Umbilical cord (tissue), 1 donor: ENCODE measurements at regions not wholly inside any gene's neighbourhood (a gene's known extent, or its start where the extent isn't known, plus 50 kb on each side); places are given as distances from the start of the nearest gene placed in this dataset.

Experiments
- DNase-seq: peaks from one replicate; pipeline ENCODE4 v3.0.0-alpha.2; 2015; ENCODE audit warnings: low spot score

GRCh38 chr14:28677381-28677780 is 89.2 kb upstream of the FOXG1 start:
- DNase-seq, result no peak

GRCh38 chr14:28678887-28679286 is 87.7 kb upstream of the FOXG1 start:
- DNase-seq, result no peak

- no peak for DNase-seq
Observed at GRCh38 chr14:28681681-28682080, 84.9 kb upstream of the FOXG1 start.

- DNase-seq, result no peak
Observed at GRCh38 chr14:28690029-28690692, 76.4 kb upstream of the FOXG1 start.

- DNase-seq, result no peak
Observed at GRCh38 chr14:28695109-28695508, 71.5 kb upstream of the FOXG1 start.

GRCh38 chr14:28701733-28702132 is 64.9 kb upstream of the FOXG1 start:
- DNase-seq, result no peak

DNA sequence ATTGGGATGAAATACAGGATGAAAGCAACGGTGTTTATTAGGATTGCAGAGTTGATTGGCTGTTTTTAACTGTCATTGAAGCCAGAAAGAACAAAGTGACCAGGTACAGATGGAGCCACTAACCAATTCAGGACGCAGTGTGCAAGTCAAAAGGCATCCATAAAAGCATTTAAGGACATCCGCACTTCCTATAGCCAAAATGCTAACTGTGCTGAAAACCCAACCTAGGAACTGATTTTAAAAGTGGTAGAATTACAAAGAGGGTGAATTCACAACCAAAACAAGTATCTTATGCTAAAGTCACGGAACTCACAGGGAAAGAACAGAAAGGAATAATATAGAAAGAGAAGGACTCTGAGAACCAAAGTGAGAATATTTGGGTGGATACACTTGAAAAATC is 63.1 kb upstream of the FOXG1 start:
- no peak for DNase-seq

DNA sequence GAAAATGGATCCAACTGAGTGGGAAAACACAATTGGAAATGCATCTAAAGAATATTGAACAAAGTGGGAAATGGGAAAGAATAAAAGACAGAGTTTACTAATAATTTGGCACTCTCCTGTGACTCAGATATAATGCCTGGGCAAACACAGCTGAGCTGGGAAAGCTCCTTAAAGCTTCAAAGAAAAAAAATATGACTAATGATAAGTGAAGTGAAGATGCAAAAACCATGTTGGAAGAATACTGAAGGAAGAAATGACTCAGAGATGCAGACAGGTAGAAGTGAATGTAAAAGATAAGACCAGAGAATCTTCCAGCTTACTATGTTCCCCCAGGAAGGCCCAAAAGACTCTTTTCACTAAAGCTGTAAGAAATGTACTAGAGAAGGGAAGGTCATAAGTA is 62.4 kb upstream of the FOXG1 start:
- no peak for DNase-seq

- DNase-seq, result no peak
Observed at GRCh38 chr14:28707814-28708213, 58.8 kb upstream of the FOXG1 start.

- DNase-seq, result no peak
Observed at GRCh38 chr14:28709571-28710305, 56.8 kb upstream of the FOXG1 start.
